GM12878 (cell line): ENCODE measurements at regions not wholly inside any gene's neighbourhood (a gene's known extent, or its start where the extent isn't known, plus 50 kb on each side); places are given as distances from the start of the nearest gene placed in this dataset.

Experiments used
- ATAC-seq: fragments of 200-7000 bp; cut with Tn5 transposase; 3 replicates; pipeline ENCODE4 v1.9.1; 2020; ENCODE audit warnings: mild to moderate bottlenecking, moderate library complexity
- BruUV-seq: library from RNA; stranded (reverse); fragments of 400-500 nt; replicated peaks from 2 replicates; lab custom pipeline; 2021; lab: Mats Ljungman, UMichigan
- CTCF ChIA-PET: fragments of 300-600 bp; sonication (Branson Sonifier 250); formaldehyde crosslinking; extraction: SDS; loops from one replicate; lab custom pipeline; 2021; ENCODE audit warnings: inconsistent platforms; lab: Yijun Ruan, JAX
- POLR2A ChIA-PET: fragments of 350-600 bp; formaldehyde crosslinking; extraction: SDS; loops from one replicate; lab custom pipeline; 2021; ENCODE audit warnings: inconsistent platforms; lab: Charles Lee
- RAD21 ChIA-PET: fragments of 300-600 bp; sonication (Branson Sonifier 250); formaldehyde crosslinking; loops from one replicate; lab custom pipeline; 2023; ENCODE audit warnings: antibody characterized with exemption; ENCODE audit not compliant: unreplicated experiment; lab: Charles Lee
- SMC1A ChIA-PET: fragments of 300-600 bp; sonication (Branson Sonifier 250); formaldehyde crosslinking; loops from one replicate; lab custom pipeline; 2023; ENCODE audit not compliant: unreplicated experiment, uncharacterized antibody; lab: Charles Lee
- DNase-seq: peaks from one replicate; pipeline ENCODE4 v3.0.0-alpha.2; 2011; ENCODE audit warnings: low read depth, low spot score
- FAIRE-seq: peaks from 3 replicates; lab custom pipeline; 2011; peaks lifted over from hg19 to GRCh38; lab: Jason Lieb, UNC
- H2AFZ ChIP-seq: 2 replicates; pipeline ENCODE4 v1.6.0; 2011; ENCODE audit warnings: low read depth, low read length, control low read depth; ENCODE audit not compliant: control insufficient read depth
- H3K27ac ChIP-seq: 2 replicates; pipeline ENCODE4 v1.5.1; 2011; ENCODE audit warnings: control low read depth; ENCODE audit not compliant: control insufficient read depth, insufficient read depth
- H3K27me3 ChIP-seq, 2 experiments: replicated peaks in 1 of 2; 2 replicates each; pipeline versions ENCODE4 v1.6.0 to v1.6.1; 2011; ENCODE audit warnings: low read length in 1 of 2; ENCODE audit not compliant: control insufficient read depth in 2 of 2, insufficient read depth in 2 of 2
- H3K36me3 ChIP-seq, 2 experiments: 2 replicates each; pipeline ENCODE4 v1.5.1; 2011; ENCODE audit warnings: low read length in 1 of 2; ENCODE audit not compliant: control insufficient read depth in 2 of 2, insufficient read depth in 2 of 2
- H3K4me1 ChIP-seq: 2 replicates; pipeline ENCODE4 v1.6.1; 2011; ENCODE audit warnings: mild to moderate bottlenecking, low read length, moderate library complexity, mixed read lengths; ENCODE audit not compliant: control insufficient read depth, insufficient read depth
- H3K4me2 ChIP-seq: 2 replicates; pipeline ENCODE4 v1.6.0; 2011; ENCODE audit warnings: control low read depth; ENCODE audit not compliant: control insufficient read depth, insufficient read depth
- H3K4me3 ChIP-seq: fragments of 200-600 bp; sonication (generic); 2 replicates; pipeline ENCODE4 v1.5.1; 2016
- H3K79me2 ChIP-seq: 2 replicates; pipeline ENCODE4 v1.6.0; 2011; ENCODE audit warnings: low read length; ENCODE audit not compliant: control insufficient read depth, insufficient read depth
- H3K9ac ChIP-seq: 2 replicates; pipeline ENCODE4 v1.8.0; 2011; ENCODE audit warnings: low read length, control low read depth, mixed read lengths; ENCODE audit not compliant: control insufficient read depth, insufficient read depth
- H3K9me3 ChIP-seq: replicated peaks from 3 replicates; pipeline ENCODE4 v1.5.1; 2011; ENCODE audit warnings: mild to moderate bottlenecking, low read length; ENCODE audit not compliant: control insufficient read depth, insufficient read depth
- H4K20me1 ChIP-seq: 2 replicates; pipeline ENCODE4 v1.6.0; 2011; ENCODE audit not compliant: control insufficient read depth, insufficient read depth
- ASH2L ChIP-seq: fragments of 300-600, 200-600 bp; sonication (generic); IDR thresholded peaks from 2 replicates; pipeline ENCODE4 v1.6.1; 2017; ENCODE audit warnings: low read depth, mild to moderate bottlenecking, borderline replicate concordance
- E4F1 ChIP-seq: fragments of 450-650 bp; IDR thresholded peaks from 2 replicates; pipeline ENCODE4 v1.6.1; 2018; ENCODE audit warnings: borderline replicate concordance, mild to moderate bottlenecking; ENCODE audit not compliant: partially characterized antibody
- NRF1 ChIP-seq: conservative IDR thresholded peaks from 2 replicates; pipeline ENCODE4 v1.6.1; 2011; ENCODE audit warnings: mild to moderate bottlenecking, low read depth, low read length, improper control_type of control experiment
- POLR2AphosphoS5 ChIP-seq: IDR thresholded peaks from 2 replicates; pipeline ENCODE4 v1.6.1; 2011; ENCODE audit warnings: mild to moderate bottlenecking, low read length, inconsistent platforms
- RCOR1 ChIP-seq: conservative IDR thresholded peaks from 2 replicates; pipeline ENCODE4 v1.6.1; 2012; ENCODE audit warnings: low read depth, low read length, improper control_type of control experiment
- SMAD1 ChIP-seq: fragments of 450-650 bp; IDR thresholded peaks from 2 replicates; pipeline ENCODE4 v1.6.1; 2018; ENCODE audit warnings: mild to moderate bottlenecking, low read depth; ENCODE audit not compliant: partially characterized antibody
- WRNIP1 ChIP-seq: IDR thresholded peaks from 2 replicates; pipeline ENCODE4 v1.6.1; 2011; ENCODE audit warnings: low read depth, low read length, improper control_type of control experiment, borderline replicate concordance
- WGBS: methylation state at CpG from one replicate; pipeline ENCODE4 v1.1.6; 2016; ENCODE audit warnings: low lambda C conversion rate; ENCODE audit not compliant: insufficient replicate concordance, insufficient coverage; ENCODE audit errors: missing lambda C conversion rate; 5-methylcytosine and 5-hydroxymethylcytosine counted together
- in situ Hi-C: fragments of 300-500 bp; cut with MboI; formaldehyde crosslinking; loops from 9 replicates; pipeline ENCODE4 v1.14.3; 2018; ENCODE audit warnings: mixed read lengths
- intact Hi-C: fragments of 100-400 bp; cut with micrococcal nuclease; formaldehyde crosslinking; loops from one replicate; pipeline ENCODE4 v1.14.2; 2022; ENCODE audit not compliant: unreplicated experiment

DNA sequence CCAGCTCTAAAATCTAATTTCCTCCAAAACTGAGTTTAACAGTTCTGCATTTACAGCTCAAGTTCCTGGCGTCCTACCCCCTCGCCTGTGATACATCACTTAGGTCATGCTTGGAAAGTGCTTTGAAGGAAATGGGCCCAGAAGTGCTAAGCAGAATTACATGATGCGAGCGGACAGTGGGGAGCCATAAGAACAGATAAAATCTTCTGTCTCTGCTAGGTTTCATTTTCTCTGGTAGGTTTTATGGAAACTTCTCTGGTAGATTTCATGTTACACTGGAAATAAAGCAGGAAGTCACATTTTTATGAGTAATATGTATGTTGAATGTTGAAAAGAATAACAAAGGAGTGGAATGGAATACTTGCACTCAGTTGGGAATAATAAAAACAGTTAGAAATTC, 138.3 kb downstream of the ZDHHC21 start (continued):
- TF ChIP-seq E4F1 (no peak), ASH2L (no peak), NRF1 (no peak), WRNIP1 (no peak)

DNA sequence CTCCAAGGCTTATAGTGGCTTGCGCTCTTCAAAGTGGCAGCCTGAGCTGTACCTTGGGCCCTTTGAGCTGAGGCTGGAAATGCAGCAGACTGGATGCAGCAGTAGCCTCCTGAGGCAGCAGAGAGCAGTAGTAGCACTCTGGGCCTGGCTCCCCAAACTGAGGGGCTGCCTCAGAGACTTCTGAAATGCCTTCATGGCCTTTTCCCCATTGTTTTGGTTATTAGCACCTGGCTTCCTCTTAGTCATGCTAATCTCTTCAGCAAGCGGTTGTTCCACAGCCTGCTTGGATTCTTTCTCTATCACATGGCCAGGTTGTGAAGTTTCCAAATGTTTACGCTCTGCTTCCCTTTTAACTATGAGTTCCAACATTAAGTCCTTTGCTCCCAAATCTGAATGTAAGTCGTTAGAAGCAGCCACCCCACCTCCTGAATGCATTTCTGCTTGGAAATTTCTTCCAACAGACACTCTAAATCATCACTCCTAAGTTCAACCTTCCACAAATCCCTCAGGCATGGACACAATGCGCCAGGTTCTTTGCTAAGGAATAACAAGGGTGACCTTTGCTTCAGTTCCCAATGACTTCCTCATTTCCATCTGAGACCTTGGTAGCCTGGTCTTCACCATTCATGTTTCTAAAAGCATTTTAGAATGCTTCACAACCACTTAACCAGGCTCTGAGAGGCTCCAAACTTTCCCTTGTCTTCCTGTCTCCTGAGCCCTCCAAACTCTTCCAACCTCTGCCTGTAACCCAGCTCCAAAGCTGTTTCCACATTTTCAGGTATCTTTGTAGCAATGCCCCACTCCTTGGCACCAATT, 145.8 kb downstream of the ZDHHC21 start:
- Histone ChIP-seq H3K79me2 (no peaks in the 10 kb centered on the region), H2AFZ (no peak overlapping the region), H3K4me3 (no peak overlapping the region), H3K4me1 (no peaks in the 10 kb centered on the region), H3K27me3 (no peaks in the 10 kb centered on the region; a peak in 1 of 4 replicates), H3K9ac (no peak overlapping the region), H3K27ac (no peak overlapping the region), H4K20me1 (no peaks in the 10 kb centered on the region)
- ChIA-PET RAD21 (no interaction called here), POLR2A (no interaction called here), CTCF (interaction anchor here (1.0 kb wide), 1 partner anchor 105 kb away, joined by 4 read pairs; no protein-coding TSS in a partner anchor), SMC1A (no interaction called here)
- ATAC-seq (no peak), DNase-seq (no peak), FAIRE-seq (no peak)
- BruUV-seq = no TSS peak
- in situ Hi-C loops (no loop called here), intact Hi-C loops (no loop called here)
- 58% methylated on average over 5 of the region's 5 CpGs for WGBS
- no peak for TF ChIP-seq SMAD1
- no peak for TF ChIP-seq POLR2AphosphoS5
- no peak for TF ChIP-seq RCOR1
- TF ChIP-seq, all 136 proteins: peak for 0
- Histone ChIP-seq H3K4me2 (no peak overlapping the region), H3K36me3 (no peaks in the 10 kb centered on the region), H3K9me3 (no peaks in the 10 kb centered on the region)
